NCI-H2107 (cell line): ENCODE measurements at regions not wholly inside any gene's neighbourhood (a gene's known extent, or its start where the extent isn't known, plus 50 kb on each side); places are given as distances from the start of the nearest gene placed in this dataset.

Experiments
- DNase-seq: peaks from one replicate; lab custom pipeline; 2025; lab: John Stamatoyannopoulos, UW

- no peak for DNase-seq
These were observed 697.0 kb downstream of the SORCS1 start for GRCh38 chr10:106467506-106467905.

- no peak for DNase-seq
These were observed 707.0 kb downstream of the SORCS1 start for GRCh38 chr10:106457522-106457921.

- no peak for DNase-seq
These were observed 710.3 kb downstream of the SORCS1 start for GRCh38 chr10:106454233-106454632.

GRCh38 chr10:106450966-106451365, 713.5 kb downstream of the SORCS1 start:
- DNase-seq, result no peak

- no peak for DNase-seq
These were observed 717.6 kb downstream of the SORCS1 start for GRCh38 chr10:106446920-106447319.

GRCh38 chr10:106442223-106442622, 722.3 kb downstream of the SORCS1 start:
- DNase-seq, result no peak

GRCh38 chr10:106440767-106441166, 723.7 kb downstream of the SORCS1 start:
- no peak for DNase-seq

GRCh38 chr10:106440355-106440754, 724.2 kb downstream of the SORCS1 start:
- DNase-seq, result no peak

GRCh38 chr10:106439366-106439765, 725.1 kb downstream of the SORCS1 start:
- no peak for DNase-seq

- no peak for DNase-seq
These were observed 726.1 kb downstream of the SORCS1 start for GRCh38 chr10:106438386-106438785.

GRCh38 chr10:106436123-106436715, 728.3 kb downstream of the SORCS1 start:
- DNase-seq, result no peak

GRCh38 chr10:106435081-106435480, 729.4 kb downstream of the SORCS1 start:
- no peak for DNase-seq

- DNase-seq, result no peak
These were observed 739.5 kb downstream of the SORCS1 start for GRCh38 chr10:106424981-106425380.

- DNase-seq, result no peak
These were observed 740.5 kb downstream of the SORCS1 start for GRCh38 chr10:106424054-106424453.

- DNase-seq, result no peak
These were observed 754.2 kb downstream of the SORCS1 start for GRCh38 chr10:106410331-106410730.

GRCh38 chr10:106405141-106405540, 759.4 kb downstream of the SORCS1 start:
- no peak for DNase-seq

GRCh38 chr10:106402458-106402857, 762.0 kb downstream of the SORCS1 start:
- DNase-seq, result no peak

GRCh38 chr10:106401967-106402366, 762.5 kb downstream of the SORCS1 start:
- DNase-seq, result no peak

GRCh38 chr10:106401161-106401560, 763.3 kb downstream of the SORCS1 start:
- DNase-seq, result no peak

- DNase-seq, result no peak
These were observed 765.4 kb downstream of the SORCS1 start for GRCh38 chr10:106399112-106399511.

GRCh38 chr10:106396192-106396591, 768.3 kb downstream of the SORCS1 start:
- DNase-seq, result no peak

- no peak for DNase-seq
These were observed 769.3 kb downstream of the SORCS1 start for GRCh38 chr10:106395041-106395749.

GRCh38 chr10:106392778-106393177, 771.7 kb downstream of the SORCS1 start:
- DNase-seq, result no peak

- DNase-seq, result no peak
These were observed 777.4 kb downstream of the SORCS1 start for GRCh38 chr10:106387063-106387462.
